ENCODE measurements at regions not wholly inside any gene's neighbourhood (a gene's known extent, or its start where the extent isn't known, plus 50 kb on each side); places are given as distances from the start of the nearest gene placed in this dataset.

- intact Hi-C loops (cut with DNase I; ENCODE audit: low total_unique reads) = no loop called here
- DNase-seq (ENCODE audit: low spot score in 2 of 2) = no peak
- WGBS, 2 donors = 77 to 84% methylated on average over 1 of the region's 1 CpG
- TF ChIP-seq POLR2A (IDR thresholded peaks at IDR 0.05) (no peak), CTCF (IDR thresholded peaks at IDR 0.05) (no peak)
- H3K4me3 ChIP-seq (ENCODE audit: low read depth, poor library complexity, severe bottlenecking) = no peak overlapping the region
Measured at GRCh38 chr14:43014338-43014737, 1407.7 kb downstream of the LRFN5 start.

- intact Hi-C loops (cut with DNase I; ENCODE audit: low total_unique reads) = no loop called here
- DNase-seq (ENCODE audit: low spot score in 2 of 2) = no peak
- no peak for TF ChIP-seq CTCF (IDR thresholded peaks at IDR 0.05)
- no peak for TF ChIP-seq POLR2A (IDR thresholded peaks at IDR 0.05)
- H3K4me3 ChIP-seq (ENCODE audit: low read depth, poor library complexity, severe bottlenecking) = no peak overlapping the region
- WGBS, 2 donors = 73 to 87% methylated on average over 1 of the region's 1 CpG
Measured at GRCh38 chr14:43012817-43013216, 1406.1 kb downstream of the LRFN5 start.

DNA sequence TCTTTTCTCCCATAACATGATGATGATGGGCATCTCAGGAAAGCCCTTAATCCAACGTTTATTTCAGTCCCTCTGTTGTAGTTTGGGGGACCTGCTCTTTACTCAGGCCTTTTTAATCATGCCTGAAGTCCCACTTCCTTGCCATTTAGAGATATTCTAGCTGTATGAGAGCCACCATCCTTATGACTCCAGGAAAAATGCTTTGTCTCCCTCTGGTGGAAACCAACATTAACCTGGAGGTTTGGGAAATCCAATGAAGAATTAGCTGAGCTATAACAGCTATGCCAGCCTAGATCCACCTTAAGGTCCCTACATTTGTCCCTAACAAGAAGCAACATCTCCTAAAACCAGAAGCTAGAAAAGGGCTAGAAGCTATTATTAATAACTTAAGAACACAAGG is 1399.1 kb downstream of the LRFN5 start:
- intact Hi-C loops (cut with DNase I; ENCODE audit: low total_unique reads) = no loop called here
- no peak for DNase-seq (ENCODE audit: low spot score in 2 of 2)
- WGBS, 2 donors = 39 to 46% methylated on average over 1 of the region's 1 CpG
- no peak for TF ChIP-seq POLR2A (IDR thresholded peaks at IDR 0.05)
- no peak for TF ChIP-seq CTCF (IDR thresholded peaks at IDR 0.05)
- no peak overlapping the region for H3K4me3 ChIP-seq (ENCODE audit: low read depth, poor library complexity, severe bottlenecking)

- DNase-seq (ENCODE audit: low spot score in 2 of 2) = no peak
- no peak overlapping the region for H3K4me3 ChIP-seq (ENCODE audit: low read depth, poor library complexity, severe bottlenecking)
- no peak for TF ChIP-seq POLR2A (IDR thresholded peaks at IDR 0.05)
- TF ChIP-seq CTCF (IDR thresholded peaks at IDR 0.05) = no peak
- intact Hi-C loops (cut with DNase I; ENCODE audit: low total_unique reads) = no loop called here
- 83 to 85% methylated on average over 3 of the region's 3 CpGs for WGBS, 2 donors
Measured at GRCh38 chr14:43003845-43004244, 1397.2 kb downstream of the LRFN5 start.

GRCh38 chr14:43001731-43002130 is 1395.1 kb downstream of the LRFN5 start:
- intact Hi-C loops (cut with DNase I; ENCODE audit: low total_unique reads) = no loop called here
- no peak for TF ChIP-seq POLR2A (IDR thresholded peaks at IDR 0.05)
- TF ChIP-seq CTCF (IDR thresholded peaks at IDR 0.05) = no peak
- WGBS, 2 donors = 71 to 80% methylated on average over 3 of the region's 3 CpGs
- DNase-seq (ENCODE audit: low spot score in 2 of 2) = no peak
- H3K4me3 ChIP-seq (ENCODE audit: low read depth, poor library complexity, severe bottlenecking) = no peak overlapping the region

DNA sequence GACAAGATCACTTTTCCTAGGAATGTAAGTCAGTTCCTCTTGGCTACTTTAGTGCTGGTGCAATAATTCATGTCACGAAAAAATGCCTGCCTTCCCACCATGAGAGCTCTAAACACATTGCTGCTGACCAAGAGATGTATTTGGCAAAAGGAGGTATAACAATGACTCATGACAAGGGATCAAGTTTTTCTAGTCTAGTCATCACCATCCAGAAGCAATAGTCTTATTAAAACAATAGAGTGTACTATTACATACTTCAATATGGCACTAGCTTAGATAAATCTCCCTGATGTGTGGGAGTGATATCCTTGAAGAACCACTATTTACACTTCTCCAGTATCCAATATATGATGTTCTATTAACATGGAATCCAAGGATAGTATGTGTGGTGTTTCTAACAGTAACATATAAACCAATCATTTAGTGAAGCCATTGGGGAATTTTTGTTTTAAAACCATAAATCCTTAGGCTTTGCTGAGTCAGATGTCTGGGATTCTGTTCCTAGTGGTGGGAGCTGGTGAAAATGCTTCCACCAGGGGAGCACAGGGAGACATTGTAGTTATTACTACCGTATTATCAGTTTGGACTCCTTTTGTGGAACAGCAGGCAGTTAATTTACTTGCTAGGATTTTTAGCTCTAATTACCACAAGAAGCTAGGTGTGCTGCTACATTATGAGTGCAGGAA is 1387.5 kb downstream of the LRFN5 start:
- 76 to 80% methylated on average over 2 of the region's 2 CpGs for WGBS, 2 donors
- no peak for TF ChIP-seq CTCF (IDR thresholded peaks at IDR 0.05)
- TF ChIP-seq POLR2A (IDR thresholded peaks at IDR 0.05) = no peak
- no peak for DNase-seq (ENCODE audit: low spot score in 2 of 2)
- intact Hi-C loops (cut with DNase I; ENCODE audit: low total_unique reads) = no loop called here
- no peak overlapping the region for H3K4me3 ChIP-seq (ENCODE audit: low read depth, poor library complexity, severe bottlenecking)

All from lower leg skin (tissue), 4 donors.